ENCODE measurements at regions not wholly inside any gene's neighbourhood (a gene's known extent, or its start where the extent isn't known, plus 50 kb on each side); places are given as distances from the start of the nearest gene placed in this dataset.

GRCh38 chr9:26341545-26341944, 551.1 kb downstream of the CAAP1 start:
- no peak overlapping the region for H3K27ac Mint-ChIP-seq
- CTCF ChIA-PET: no interaction called here

GRCh38 chr9:26339796-26340195, 552.8 kb downstream of the CAAP1 start:
- Histone ChIP-seq H3K4me3 (ENCODE audit: low read length) (no peak overlapping the region), H3K36me3 (ENCODE audit: insufficient read depth, low read length) (no peaks in the 10 kb centered on the region), H3K27me3 (ENCODE audit: control insufficient read depth in 1 of 2, insufficient read depth in 2 of 2, low read length in 2 of 2) (no peaks in the 10 kb centered on the region), H3K4me1 (ENCODE audit: insufficient read depth, low read length) (no peaks in the 10 kb centered on the region), H3K9me3 (ENCODE audit: control insufficient read depth in 1 of 2, insufficient read depth in 1 of 2, low read length in 2 of 2) (peaks cover 5% of the 10 kb centered on the region in 2 experiments), H3K27ac (ENCODE audit: low read depth in 1 of 2, low read length in 2 of 2) (no peak overlapping the region)
- H3K9me3 Mint-ChIP-seq: peaks cover 6% of the 10 kb centered on the region
- no peak for TF ChIP-seq CTCF (IDR thresholded peaks at IDR 0.05)
- intact Hi-C loops (cut with DNase I, micrococcal nuclease): no loop called here
- no peak overlapping the region for H3K27ac Mint-ChIP-seq
- no peak overlapping the region for H3K4me3 Mint-ChIP-seq
- H3K27me3 Mint-ChIP-seq: no peaks in the 10 kb centered on the region
- no peaks in the 10 kb centered on the region for H3K36me3 Mint-ChIP-seq (ENCODE audit: low read depth)
- ATAC-seq (ENCODE audit: poor library complexity): no peak
- CTCF ChIA-PET: no interaction called here
- POLR2A ChIA-PET: no interaction called here
- no peaks in the 10 kb centered on the region for H3K4me1 Mint-ChIP-seq (ENCODE audit: low read depth)
- no peak for DNase-seq

More at GRCh38 chr9:26341545-26341944, 551.1 kb downstream of the CAAP1 start:
- H3K4me1 ChIP-seq (ENCODE audit: insufficient read depth, low read length): no peaks in the 10 kb centered on the region
- no peak for TF ChIP-seq CTCF (IDR thresholded peaks at IDR 0.05)
- ATAC-seq (ENCODE audit: poor library complexity): no peak
- DNase-seq: no peak
- peaks cover 6% of the 10 kb centered on the region for H3K9me3 Mint-ChIP-seq
- no peaks in the 10 kb centered on the region for H3K4me1 Mint-ChIP-seq (ENCODE audit: low read depth)
- no peaks in the 10 kb centered on the region for H3K27me3 ChIP-seq (ENCODE audit: control insufficient read depth in 1 of 2, insufficient read depth in 2 of 2, low read length in 2 of 2)
- H3K36me3 Mint-ChIP-seq (ENCODE audit: low read depth): no peaks in the 10 kb centered on the region
- no peak overlapping the region for H3K4me3 Mint-ChIP-seq
- no peak overlapping the region for H3K4me3 ChIP-seq (ENCODE audit: low read length)
- H3K27me3 Mint-ChIP-seq: no peaks in the 10 kb centered on the region
- peaks cover 5 to 11% of the 10 kb centered on the region in 2 experiments for H3K9me3 ChIP-seq (ENCODE audit: control insufficient read depth in 1 of 2, insufficient read depth in 1 of 2, low read length in 2 of 2)
- POLR2A ChIA-PET: no interaction called here
- no peaks in the 10 kb centered on the region for H3K36me3 ChIP-seq (ENCODE audit: insufficient read depth, low read length)
- no peak overlapping the region for H3K27ac ChIP-seq (ENCODE audit: low read depth in 1 of 2, low read length in 2 of 2)
- intact Hi-C loops (cut with DNase I, micrococcal nuclease): no loop called here

GRCh38 chr9:26335116-26335515, 557.5 kb downstream of the CAAP1 start:
- Histone ChIP-seq H3K36me3 (ENCODE audit: insufficient read depth, low read length) (no peaks in the 10 kb centered on the region), H3K9me3 (ENCODE audit: control insufficient read depth in 1 of 2, insufficient read depth in 1 of 2, low read length in 2 of 2) (no peaks in the 10 kb centered on the region), H3K4me3 (ENCODE audit: low read length) (no peak overlapping the region), H3K27ac (ENCODE audit: low read depth in 1 of 2, low read length in 2 of 2) (no peak overlapping the region), H3K4me1 (ENCODE audit: insufficient read depth, low read length) (no peaks in the 10 kb centered on the region), H3K27me3 (ENCODE audit: control insufficient read depth in 1 of 2, insufficient read depth in 2 of 2, low read length in 2 of 2) (no peaks in the 10 kb centered on the region)
- ChIA-PET POLR2A (no interaction called here), CTCF (no interaction called here)
- Mint-ChIP-seq H3K27ac (no peak overlapping the region), H3K9me3 (peaks cover 3% of the 10 kb centered on the region), H3K27me3 (no peaks in the 10 kb centered on the region), H3K4me3 (no peak overlapping the region), H3K36me3 (ENCODE audit: low read depth) (no peaks in the 10 kb centered on the region), H3K4me1 (ENCODE audit: low read depth) (no peaks in the 10 kb centered on the region)
- ATAC-seq (ENCODE audit: poor library complexity) (no peak), DNase-seq (no peak)
- intact Hi-C loops (cut with DNase I, micrococcal nuclease): no loop called here
- no peak for TF ChIP-seq CTCF (IDR thresholded peaks at IDR 0.05)

Data from CD4-positive, alpha-beta T cell (primary cell).